Tibial nerve (tissue), 4 donors: ENCODE measurements at regions not wholly inside any gene's neighbourhood (a gene's known extent, or its start where the extent isn't known, plus 50 kb on each side); places are given as distances from the start of the nearest gene placed in this dataset.

Source experiments
- CTCF ChIP-seq, 5 experiments: fragments of 200-600 bp in 3 of 5; fragments of 450-650 bp in 2 of 5; sonication (generic) in 3 of 5; IDR thresholded peaks; one replicate each; pipeline ENCODE4 v1.5.1; 2016 to 2019; ENCODE audit warnings: antibody characterized with exemption in 5 of 5, mild to moderate bottlenecking in 3 of 5, moderate library complexity in 2 of 5
- EP300 ChIP-seq, 2 donors: sonication (generic); formaldehyde crosslinking; IDR thresholded peaks; one replicate each; pipeline ENCODE4 v1.6.1; 2017; ENCODE audit warnings: antibody characterized with exemption in 2 of 2, mild to moderate bottlenecking in 1 of 2
- POLR2A ChIP-seq, 2 donors: fragments of 450-650 bp; IDR thresholded peaks; one replicate each; pipeline ENCODE4 v1.6.1; 2017; ENCODE audit warnings: antibody characterized with exemption in 2 of 2, mild to moderate bottlenecking in 2 of 2, moderate library complexity in 2 of 2

GRCh38 chr18:25434745-25435144 lies 82.8 kb upstream of the ZNF521 start:
- TF ChIP-seq CTCF (IDR thresholded peaks at IDR 0.05): no peak
- TF ChIP-seq POLR2A (IDR thresholded peaks at IDR 0.05): no peak
- no peak for TF ChIP-seq EP300 (IDR thresholded peaks at IDR 0.05)
